ENCODE measurements at regions not wholly inside any gene's neighbourhood (a gene's known extent, or its start where the extent isn't known, plus 50 kb on each side); places are given as distances from the start of the nearest gene placed in this dataset.

GRCh38 chr9:87120610-87121009, 173.3 kb upstream of the GAS1 start:
- 74 to 88% methylated on average over 5 of the region's 5 CpGs for WGBS, 2 donors

GRCh38 chr9:87122947-87123685, 175.8 kb upstream of the GAS1 start:
- Histone ChIP-seq H3K27me3 (no peaks in the 10 kb centered on the region), H3K27ac (peak overlapping the region in 3 of 10 donors; percentile 0 to 77 (median 39)), H3K36me3 (no peaks in the 10 kb centered on the region), H3K9me3 (no peaks in the 10 kb centered on the region), H3K4me1 (peaks cover 0 to 36% (median 12%) of the 10 kb centered on the region in 9 donors), H3K4me3 (no peak overlapping the region)
- 61 to 65% methylated on average over 6 of the region's 6 CpGs for WGBS, 2 donors
- DNase-seq (no peak), ATAC-seq (peak in 4 of 8 donors; percentile 38 to 59 (median 46))
- intact Hi-C loops (cut with DNase I): no loop called here
- TF ChIP-seq CTCF (IDR thresholded peaks at IDR 0.05): no peak

More at GRCh38 chr9:87120610-87121009, 173.3 kb upstream of the GAS1 start:
- Histone ChIP-seq H3K27ac (no peak overlapping the region), H3K36me3 (no peaks in the 10 kb centered on the region), H3K4me1 (peaks cover 0 to 47% (median 19%) of the 10 kb centered on the region in 9 donors), H3K27me3 (no peaks in the 10 kb centered on the region), H3K4me3 (no peak overlapping the region), H3K9me3 (no peaks in the 10 kb centered on the region)
- ATAC-seq: no peak
- no peak for DNase-seq
- TF ChIP-seq CTCF (IDR thresholded peaks at IDR 0.05): no peak
- intact Hi-C loops (cut with DNase I): no loop called here

GRCh38 chr9:87123830-87124229, 176.5 kb upstream of the GAS1 start:
- no peak overlapping the region for H3K4me3 ChIP-seq
- ATAC-seq (no peak), DNase-seq (no peak)
- H3K36me3 ChIP-seq: no peaks in the 10 kb centered on the region
- TF ChIP-seq CTCF (IDR thresholded peaks at IDR 0.05): no peak
- no peaks in the 10 kb centered on the region for H3K9me3 ChIP-seq
- 85 to 91% methylated on average over 3 of the region's 3 CpGs for WGBS, 2 donors
- intact Hi-C loops (cut with DNase I): no loop called here
- peak overlapping the region in 1 of 10 donors; percentile 32 for H3K27ac ChIP-seq
- H3K27me3 ChIP-seq: no peaks in the 10 kb centered on the region
- peaks cover 0 to 33% (median 11%) of the 10 kb centered on the region in 9 donors for H3K4me1 ChIP-seq

GRCh38 chr9:87125819-87126218, 178.5 kb upstream of the GAS1 start:
- intact Hi-C loops (cut with DNase I): no loop called here
- ATAC-seq (no peak), DNase-seq (no peak)
- no peaks in the 10 kb centered on the region for H3K36me3 ChIP-seq
- H3K27me3 ChIP-seq: no peaks in the 10 kb centered on the region
- TF ChIP-seq CTCF (IDR thresholded peaks at IDR 0.05): no peak
- H3K4me3 ChIP-seq: no peak overlapping the region
- WGBS, 2 donors: 92 to 96% methylated on average over 3 of the region's 3 CpGs
- H3K9me3 ChIP-seq: peaks cover 0 to under 1% (median 0%) of the 10 kb centered on the region in 11 donors
- H3K4me1 ChIP-seq: peaks cover 0 to 14% (median 0%) of the 10 kb centered on the region in 9 donors
- H3K27ac ChIP-seq: no peak overlapping the region
